GM12864 (cell line): ENCODE measurements at regions not wholly inside any gene's neighbourhood (a gene's known extent, or its start where the extent isn't known, plus 50 kb on each side); places are given as distances from the start of the nearest gene placed in this dataset.
"Not testable (repeated sequence)": the region's sequence is repeated elsewhere in the genome, so short reads cannot be mapped to it uniquely, and the experiment has no call there.

Experiments
- DNase-seq: peaks from one replicate; pipeline ENCODE4 v3.0.0-alpha.2; 2011; ENCODE audit warnings: low read depth
- H3K4me3 ChIP-seq: 2 replicates; pipeline ENCODE4 v1.5.1; 2011; ENCODE audit warnings: mild to moderate bottlenecking, low read depth, low read length, control low read depth
- CTCF ChIP-seq: IDR thresholded peaks from 2 replicates; pipeline ENCODE4 v1.5.1; 2011; ENCODE audit warnings: low read depth, mild to moderate bottlenecking, moderate library complexity, low read length, control low read depth, inconsistent platforms; ENCODE audit errors: missing control alignments

DNA sequence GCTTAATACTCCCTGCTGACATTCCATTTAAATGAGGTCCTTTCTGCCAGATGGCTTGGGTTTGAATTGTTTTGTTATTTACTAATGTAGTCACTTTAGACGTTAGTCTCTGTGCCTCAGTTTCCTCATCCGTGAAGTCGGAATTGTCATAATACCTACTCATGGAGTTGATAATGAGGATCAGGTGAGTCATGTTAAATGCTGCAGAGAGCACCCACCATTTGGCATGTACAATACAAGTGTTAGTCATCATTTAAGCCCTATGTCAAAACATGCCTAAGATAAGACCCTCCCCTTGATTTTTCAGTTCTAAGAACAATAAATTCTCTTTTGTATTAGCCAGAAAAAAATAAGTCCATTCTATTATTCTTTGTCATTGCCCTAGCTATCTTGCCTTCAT, 534.8 kb upstream of the HTR2C start:
- no peak for DNase-seq
- H3K4me3 ChIP-seq: no peak overlapping the region
- TF ChIP-seq CTCF: no peak

DNA sequence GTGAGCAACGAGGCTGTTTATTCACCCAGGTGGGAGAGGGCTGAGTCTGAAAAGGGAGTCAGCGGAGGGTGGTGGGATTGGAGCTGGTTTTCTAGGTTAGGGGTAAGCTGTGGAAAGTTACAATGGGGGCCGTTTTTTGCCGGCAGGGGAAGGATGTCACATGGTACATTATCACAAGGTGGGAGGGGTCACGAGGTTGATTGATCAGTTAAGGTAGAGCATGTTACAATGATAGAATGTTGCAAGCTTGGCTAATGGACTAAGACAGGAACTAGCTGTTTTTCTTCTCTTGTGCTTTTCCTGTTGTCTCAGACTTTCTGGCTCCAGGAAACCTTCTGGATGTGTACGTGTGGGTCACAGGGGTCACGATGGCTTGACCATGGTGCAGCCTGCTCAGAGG, 536.3 kb upstream of the HTR2C start:
- DNase-seq: no peak
- H3K4me3 ChIP-seq: no peak overlapping the region
- TF ChIP-seq CTCF: no peak

GRCh38 chrX:114046695-114047279, 537.1 kb upstream of the HTR2C start:
- DNase-seq: no peak
- no peak overlapping the region for H3K4me3 ChIP-seq
- TF ChIP-seq CTCF: no peak

GRCh38 chrX:114041470-114041869, 542.4 kb upstream of the HTR2C start:
- not testable (repeated sequence) for H3K4me3 ChIP-seq

GRCh38 chrX:114040661-114041269, 543.1 kb upstream of the HTR2C start:
- not testable (repeated sequence) for H3K4me3 ChIP-seq, DNase-seq

More at GRCh38 chrX:114041470-114041869, 542.4 kb upstream of the HTR2C start:
- DNase-seq: not testable (repeated sequence)

GRCh38 chrX:114040111-114040510, 543.8 kb upstream of the HTR2C start:
- DNase-seq, H3K4me3 ChIP-seq: not testable (repeated sequence)

GRCh38 chrX:114038358-114038757, 545.5 kb upstream of the HTR2C start:
- DNase-seq: no peak
- H3K4me3 ChIP-seq: no peak overlapping the region
- TF ChIP-seq CTCF: no peak

- H3K4me3 ChIP-seq: no peak overlapping the region
- no peak for DNase-seq
- TF ChIP-seq CTCF: no peak
Measured at GRCh38 chrX:114037515-114037914, 546.4 kb upstream of the HTR2C start.
